NAMALWA (cell line): ENCODE measurements at regions not wholly inside any gene's neighbourhood (a gene's known extent, or its start where the extent isn't known, plus 50 kb on each side); places are given as distances from the start of the nearest gene placed in this dataset.

Experiments
- DNase-seq: peaks from one replicate; pipeline ENCODE4 v3.0.0-alpha.2; 2015; ENCODE audit warnings: low spot score

GRCh38 chr2:11953258-11953657, 206.8 kb downstream of the LPIN1 start:
- DNase-seq: no peak

DNA sequence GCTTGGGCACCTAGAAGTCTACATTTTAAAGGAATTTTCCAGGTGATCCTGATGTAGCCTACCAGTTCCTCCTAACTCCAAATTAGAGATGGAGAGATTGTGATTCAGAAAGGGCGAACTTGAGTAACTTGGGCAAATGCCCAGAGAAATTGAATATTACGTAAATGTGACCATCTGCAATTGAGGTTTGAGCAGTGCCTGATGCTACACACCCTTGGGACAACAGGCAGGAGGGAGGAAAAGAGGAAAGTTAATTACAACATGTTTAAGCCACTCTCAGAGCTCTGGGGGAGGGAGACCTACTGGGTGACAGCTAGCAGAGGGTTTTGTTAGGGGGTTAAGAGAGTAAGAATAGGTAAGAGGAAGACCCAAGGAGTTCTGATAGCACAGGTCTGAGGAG, 208.9 kb downstream of the LPIN1 start:
- DNase-seq: no peak

DNA sequence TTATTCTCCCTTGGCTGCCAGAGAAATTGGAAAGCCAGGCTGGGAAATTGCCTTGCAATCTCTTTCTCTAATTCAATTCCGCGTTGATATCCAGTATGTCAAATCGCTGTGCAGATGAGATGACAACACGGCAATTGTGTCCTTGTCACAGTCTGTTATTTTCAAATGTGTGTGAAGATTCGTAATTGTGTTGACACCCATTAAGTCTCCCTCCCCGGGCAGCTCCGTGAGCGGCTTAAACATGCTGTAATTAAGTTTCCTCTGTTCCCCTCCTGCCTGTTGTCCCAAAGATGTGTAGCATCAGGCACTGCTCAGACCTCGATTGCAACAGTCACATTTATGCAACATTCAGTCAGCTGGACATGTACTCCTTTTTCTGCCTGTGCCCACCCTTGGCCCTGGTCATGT, 209.5 kb downstream of the LPIN1 start:
- no peak for DNase-seq

DNA sequence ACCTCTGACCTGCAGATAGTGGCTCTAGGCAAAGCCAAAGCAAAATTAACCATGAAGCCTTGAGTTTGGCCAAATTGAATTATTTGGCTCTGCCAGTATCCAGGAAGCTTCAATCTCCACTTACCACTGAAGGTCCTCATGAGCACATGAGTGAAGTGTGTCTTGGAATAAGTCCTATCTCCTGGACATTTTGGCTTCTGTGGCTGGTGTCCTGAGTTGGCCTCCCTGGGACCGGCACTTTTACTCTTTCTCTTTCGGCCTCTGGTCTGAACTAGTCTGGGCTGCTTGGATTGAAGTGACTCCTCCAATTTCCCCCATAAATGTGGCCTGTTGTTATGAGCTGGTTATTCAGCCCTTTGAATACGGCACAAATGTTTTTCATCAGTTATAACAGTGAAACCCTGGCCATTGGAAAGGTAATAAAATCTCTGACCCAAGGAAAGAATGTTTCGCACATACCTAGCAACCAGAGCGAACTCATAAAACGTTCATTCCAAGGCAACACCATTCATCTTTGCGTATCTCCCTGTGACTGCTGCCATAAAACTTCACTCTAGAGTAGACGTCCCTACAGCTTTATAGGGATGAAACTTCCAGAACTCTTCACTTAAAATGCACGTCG, 216.4 kb downstream of the LPIN1 start:
- no peak for DNase-seq

GRCh38 chr2:11963966-11964365, 217.5 kb downstream of the LPIN1 start:
- no peak for DNase-seq

DNA sequence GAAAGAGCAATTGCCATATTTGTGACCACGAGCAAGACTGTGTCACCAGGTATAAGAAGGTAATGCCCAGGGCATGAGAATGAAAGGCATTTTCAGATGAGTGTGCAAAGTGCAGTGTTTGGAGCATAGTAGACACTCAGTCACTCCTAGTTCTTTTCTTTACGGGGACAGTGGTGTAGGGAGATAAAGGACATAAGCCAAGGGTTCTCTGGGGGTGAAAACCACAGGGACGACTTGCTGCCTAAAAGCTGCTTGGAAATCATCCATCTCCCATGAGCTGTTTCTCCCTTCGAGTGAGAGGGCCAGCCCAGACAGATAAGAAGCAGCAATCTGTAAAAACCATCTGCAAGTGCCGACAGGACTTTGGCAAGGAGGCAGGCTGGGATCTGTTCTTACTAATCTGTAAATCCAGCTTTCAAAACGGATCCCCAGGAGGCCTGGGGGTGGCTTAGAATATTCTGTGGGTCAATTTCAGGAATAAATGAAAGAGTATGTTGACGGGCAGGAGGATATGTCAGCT, 221.6 kb downstream of the LPIN1 start:
- no peak for DNase-seq

DNA sequence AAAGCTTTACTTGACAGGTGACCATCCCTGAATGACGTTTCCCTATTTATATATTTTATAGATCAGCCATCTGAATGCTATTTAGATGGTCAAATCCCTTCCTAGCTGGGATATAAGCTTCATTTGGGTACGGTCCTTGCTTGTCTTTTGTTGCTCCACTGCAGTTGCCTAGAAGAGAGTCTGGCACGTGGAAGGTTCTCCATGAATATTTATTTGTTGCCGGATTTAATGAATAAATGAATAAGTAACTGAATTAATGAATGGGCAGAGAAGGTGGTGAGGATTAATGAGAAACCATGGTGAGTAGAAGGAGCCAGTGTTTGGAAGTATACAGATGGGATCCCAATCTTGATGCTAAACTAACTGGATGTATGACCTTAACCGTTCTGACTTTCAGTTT, 222.1 kb downstream of the LPIN1 start:
- DNase-seq: no peak

DNA sequence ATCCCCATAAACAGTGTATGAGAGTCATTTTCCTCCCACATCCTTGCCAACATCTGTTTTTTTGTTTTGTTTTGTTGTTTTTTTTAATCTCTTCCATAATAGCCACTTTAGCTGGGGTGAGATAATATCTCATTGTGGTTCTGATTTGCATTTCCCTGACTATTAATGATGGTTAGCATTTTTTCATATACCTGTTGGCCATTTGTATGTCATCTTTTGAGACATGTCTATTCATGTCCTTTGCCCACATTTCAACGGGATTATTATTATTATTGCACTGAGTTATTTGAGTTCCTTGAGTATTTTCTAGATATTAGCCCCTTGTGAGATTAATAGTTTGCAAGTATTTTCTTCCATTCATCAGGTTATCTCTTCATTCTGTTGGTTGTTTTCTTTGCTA, 223.3 kb downstream of the LPIN1 start:
- DNase-seq: no peak

DNA sequence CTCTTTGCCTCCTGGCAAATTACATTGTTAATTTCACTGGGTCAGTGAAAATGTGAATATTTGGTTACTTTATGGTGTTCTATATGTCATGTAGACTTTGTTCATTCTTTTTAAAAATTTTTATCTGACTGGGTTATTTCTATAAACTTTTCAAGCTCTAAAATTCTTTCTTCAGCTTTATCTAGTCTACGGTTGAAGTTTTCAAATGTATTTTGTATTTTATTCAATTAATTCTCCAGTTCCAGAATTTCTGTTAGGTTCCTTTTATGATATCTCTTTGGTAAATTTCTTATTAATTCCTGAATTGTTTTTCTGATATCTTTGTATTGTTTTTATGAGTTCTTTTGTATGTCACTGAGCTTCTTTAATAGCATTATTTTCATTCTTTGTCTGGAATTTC, 228.1 kb downstream of the LPIN1 start:
- DNase-seq: no peak

DNA sequence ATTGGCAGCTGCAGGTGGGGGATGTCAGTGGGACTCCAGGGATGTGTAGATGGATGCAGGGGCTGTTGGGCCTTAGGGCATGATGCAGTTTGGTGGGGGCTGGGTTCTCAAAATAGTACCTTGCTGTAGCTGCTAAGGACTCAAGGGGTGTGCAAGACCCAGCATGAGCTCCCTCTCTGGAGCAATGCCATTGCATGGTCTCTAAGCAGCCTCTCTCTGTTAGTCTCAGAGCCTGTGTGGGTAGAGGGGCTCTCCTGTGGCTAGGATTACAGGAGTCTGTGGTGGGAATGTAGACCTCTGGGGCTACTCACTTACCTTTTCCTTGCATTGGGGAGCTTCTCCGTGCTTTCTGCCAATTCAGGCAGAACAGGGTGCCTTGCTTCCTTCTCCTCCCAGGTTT, 228.9 kb downstream of the LPIN1 start:
- no peak for DNase-seq

DNA sequence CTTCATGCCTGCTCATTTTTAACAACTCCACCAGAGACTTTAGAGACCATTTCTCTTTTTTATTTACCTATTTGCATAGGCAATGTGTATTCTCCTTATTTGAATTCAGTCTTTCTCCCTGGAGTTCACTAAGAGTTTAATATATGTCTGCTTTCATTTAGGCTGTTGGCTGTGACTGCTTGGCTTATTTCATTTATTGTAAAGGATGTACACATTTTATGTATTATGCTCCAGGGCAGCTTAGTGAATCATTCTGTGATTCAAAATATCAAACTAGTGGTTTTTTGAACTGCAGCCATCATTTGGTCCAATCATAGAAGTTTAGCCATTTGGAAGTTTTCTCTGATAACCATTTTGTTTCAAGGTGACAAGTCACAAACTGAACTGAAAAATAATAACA, 229.6 kb downstream of the LPIN1 start:
- DNase-seq: no peak

DNA sequence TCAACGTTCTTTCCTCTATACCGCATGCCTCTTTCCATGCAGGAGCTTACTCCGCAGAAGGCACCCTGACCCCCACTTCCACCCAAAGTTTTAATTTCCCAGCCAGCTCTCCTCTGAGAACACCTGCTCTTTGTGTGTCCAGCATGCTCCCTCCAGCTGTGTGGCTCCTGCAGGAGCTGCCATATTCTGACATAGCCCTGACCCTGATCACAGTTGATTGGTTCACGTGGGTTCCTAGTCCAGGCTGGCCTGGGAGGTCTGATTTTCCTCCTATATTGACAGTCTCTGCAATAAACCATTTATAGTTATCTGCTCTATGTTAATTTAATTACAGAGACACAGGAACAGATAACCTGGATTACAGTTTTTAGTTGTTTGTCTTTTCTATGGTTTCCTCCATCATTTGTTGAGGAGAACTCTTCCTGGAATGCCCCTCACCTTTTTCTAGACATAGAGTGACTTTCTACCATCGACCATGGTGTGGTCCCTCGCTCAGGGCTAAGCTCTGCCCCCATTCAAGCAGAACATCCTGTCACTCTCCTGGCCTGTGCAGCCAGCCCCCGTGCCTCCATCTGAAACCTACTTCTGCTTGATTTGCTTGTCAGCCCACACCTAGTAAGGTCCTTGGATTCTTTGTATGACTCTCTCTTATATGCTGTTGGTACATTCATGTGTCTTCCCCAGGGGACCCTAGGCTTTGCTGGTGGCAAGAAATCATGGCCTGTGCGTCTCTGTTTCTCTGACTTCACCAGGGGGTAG, 231.5 kb downstream of the LPIN1 start:
- no peak for DNase-seq

GRCh38 chr2:11980809-11981208, 234.4 kb downstream of the LPIN1 start:
- no peak for DNase-seq

- no peak for DNase-seq
These were observed 237.0 kb downstream of the LPIN1 start for GRCh38 chr2:11983401-11983800.

DNA sequence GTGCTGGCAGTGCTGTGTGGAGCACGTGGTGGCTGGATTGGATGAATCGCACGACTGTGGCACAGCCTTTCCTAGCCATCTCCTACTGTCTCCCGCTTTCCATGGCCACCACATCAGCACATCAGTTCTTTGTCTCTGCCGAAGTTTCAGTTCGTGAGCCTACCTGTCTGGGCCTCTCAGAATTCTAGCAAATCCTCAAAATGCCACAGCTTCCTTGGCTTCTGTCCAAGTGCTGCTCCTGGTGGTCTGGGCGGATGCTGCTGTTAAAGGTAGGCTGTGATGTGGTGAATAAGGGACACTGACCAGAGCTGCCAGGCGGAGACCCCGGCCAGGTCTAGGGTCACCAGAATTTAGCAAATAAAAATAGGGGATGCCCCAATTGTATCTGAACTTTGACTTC, 237.4 kb downstream of the LPIN1 start:
- DNase-seq: no peak

DNA sequence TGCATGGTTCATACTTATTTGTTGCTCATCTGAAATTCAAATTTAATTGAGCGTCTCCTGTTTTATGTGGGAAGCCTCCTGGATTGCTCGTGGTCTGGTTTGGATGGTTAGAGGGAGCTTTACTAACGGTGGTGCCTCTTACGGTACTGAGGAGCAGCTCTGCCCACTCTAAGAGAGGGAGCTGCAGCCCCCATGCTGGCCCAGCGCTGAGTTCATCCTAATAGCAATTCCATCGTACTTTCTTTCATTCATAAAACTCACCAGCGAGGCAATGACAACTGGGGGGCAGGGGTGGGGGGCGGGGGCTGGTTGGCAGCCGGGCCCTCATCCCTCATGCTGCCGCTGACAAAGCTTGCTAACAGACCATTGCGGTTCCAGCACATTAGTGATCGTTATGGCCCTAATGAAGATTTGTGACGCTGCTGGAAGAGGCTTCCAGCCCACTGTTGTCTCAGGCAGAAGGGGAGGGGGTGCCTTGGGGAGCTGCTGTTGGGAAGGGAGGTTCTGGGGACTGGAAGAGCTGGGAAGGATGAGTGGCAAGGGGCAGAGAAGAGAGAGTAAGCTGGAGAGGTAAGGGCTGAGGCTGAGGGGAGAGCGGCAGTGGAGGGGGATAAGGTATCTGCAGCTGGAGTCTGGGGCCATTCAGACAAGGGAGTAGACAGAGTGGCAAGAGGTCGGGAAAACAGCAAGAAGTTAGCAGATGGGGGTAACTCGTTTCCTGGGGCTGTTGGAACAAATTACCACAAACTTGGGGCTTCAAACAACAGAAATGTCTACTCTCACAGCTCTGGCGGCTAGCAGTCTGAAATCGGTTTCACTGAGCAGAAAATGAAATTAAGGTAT, 238.1 kb downstream of the LPIN1 start:
- no peak for DNase-seq

GRCh38 chr2:11985817-11986566, 239.6 kb downstream of the LPIN1 start:
- DNase-seq: no peak

DNA sequence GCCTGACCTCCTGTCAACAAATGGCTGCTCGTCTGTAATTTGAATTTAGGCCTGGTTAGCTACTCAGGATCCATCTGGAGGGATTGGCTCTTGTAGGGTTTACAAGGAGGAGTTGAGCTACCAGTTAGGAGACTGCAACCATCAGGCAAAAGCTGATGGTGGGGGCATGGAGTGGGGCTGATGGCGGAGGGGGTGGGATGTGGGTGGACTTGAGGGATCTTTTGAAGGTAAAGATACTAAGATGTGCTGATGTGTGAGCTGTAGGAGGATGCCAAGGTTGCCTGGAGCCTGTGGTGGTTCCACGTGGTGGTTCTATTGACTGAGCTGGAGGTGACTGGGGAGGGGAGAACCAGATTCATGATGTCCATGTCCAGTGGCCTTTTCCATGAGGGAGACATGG, 240.7 kb downstream of the LPIN1 start:
- no peak for DNase-seq

GRCh38 chr2:11988691-11989353, 242.4 kb downstream of the LPIN1 start:
- DNase-seq: no peak

DNA sequence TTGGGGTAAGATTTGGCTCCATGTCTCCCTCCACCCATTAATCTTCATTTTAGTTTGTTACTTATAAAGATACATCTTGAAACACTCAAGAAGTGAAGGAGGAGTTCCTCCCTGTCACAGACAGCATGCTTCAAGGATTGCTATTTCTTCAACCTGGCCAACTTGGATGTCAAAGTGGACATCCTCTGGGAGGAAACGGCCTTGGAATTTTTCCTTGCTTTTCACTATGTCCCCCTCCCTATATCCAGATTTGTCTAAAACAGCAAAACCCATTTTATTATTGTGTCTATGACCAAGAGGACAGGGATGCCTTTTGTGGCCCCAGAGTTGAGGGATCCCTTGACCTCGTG, 242.9 kb downstream of the LPIN1 start:
- DNase-seq: no peak

- DNase-seq: no peak
These were observed 244.1 kb downstream of the LPIN1 start for GRCh38 chr2:11990576-11990975.

DNA sequence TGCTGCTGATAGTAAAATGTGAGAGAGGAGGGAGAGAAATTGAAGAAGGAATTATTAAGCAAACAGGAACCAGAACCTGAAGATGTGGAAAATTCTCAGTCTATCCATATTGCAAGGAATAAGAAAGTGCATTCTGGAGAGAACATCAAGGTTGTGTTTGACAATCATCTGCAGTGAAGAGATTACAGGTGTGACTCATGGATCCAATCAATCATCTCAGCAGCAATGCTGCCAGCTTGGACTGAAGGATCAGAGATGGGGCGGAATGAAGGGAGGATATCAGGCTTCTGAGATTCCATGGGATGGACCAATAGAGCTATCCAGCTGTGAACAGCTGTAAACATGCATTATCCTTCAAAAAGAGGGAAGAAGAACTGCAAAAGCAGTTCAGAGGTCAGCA, 247.3 kb downstream of the LPIN1 start:
- no peak for DNase-seq
